K562 (cell line): ENCODE measurements at regions not wholly inside any gene's neighbourhood (a gene's known extent, or its start where the extent isn't known, plus 50 kb on each side); places are given as distances from the start of the nearest gene placed in this dataset.

Source experiments
- ATAC-seq: fragments of 200-7000 bp; cut with Tn5 transposase; 3 replicates; pipeline ENCODE4 v1.9.1; 2020; ENCODE audit warnings: moderate library complexity
- BruUV-seq: library from RNA; stranded (reverse); fragments of 400-500 nt; replicated peaks from 2 replicates; lab custom pipeline; 2021; lab: Mats Ljungman, UMichigan
- CTCF ChIA-PET: fragments of 300-600 bp; formaldehyde crosslinking; extraction: SDS; loops from one replicate; lab custom pipeline; 2021; ENCODE audit warnings: low intra/inter-chr PET ratio; lab: Yijun Ruan, JAX
- POLR2A ChIA-PET: fragments of 300-600, 350-650 bp; sonication (Branson Sonifier 250); formaldehyde crosslinking; extraction: SDS; loops from one replicate; lab custom pipeline; 2021; ENCODE audit warnings: antibody characterized with exemption, inconsistent platforms; lab: Yijun Ruan, JAX
- DNase-seq, 4 experiments: peaks; one replicate each; pipeline versions ENCODE4 v3.0.0 to v3.0.0-alpha.2; 2011 to 2018; ENCODE audit warnings: low spot score in 3 of 4, mixed read lengths in 3 of 4; ENCODE audit errors: extremely low read depth in 1 of 4
- FAIRE-seq: peaks from 2 replicates; lab custom pipeline; 2011; peaks lifted over from hg19 to GRCh38; lab: Jason Lieb, UNC
- H2AFZ ChIP-seq: 2 replicates; pipeline ENCODE4 v1.6.0; 2011; ENCODE audit warnings: low read depth, low read length, control low read depth, inconsistent platforms
- H3K27ac ChIP-seq: fragments of 200-600 bp; 3 replicates; pipeline ENCODE4 v1.8.0; 2011; ENCODE audit warnings: low read depth, mild to moderate bottlenecking, control low read depth, inconsistent platforms, low read length, moderate library complexity, mixed read lengths; ENCODE audit errors: extremely low read depth
- H3K27me3 ChIP-seq, 2 experiments: fragments of 300-600 bp in 1 of 2; 2 replicates in 1 of 2; 3 replicates in 1 of 2; pipeline versions ENCODE4 v1.6.0 to v1.8.0; 2011; ENCODE audit warnings: inconsistent platforms in 2 of 2, low read length in 2 of 2, mild to moderate bottlenecking in 1 of 2, mixed read lengths in 1 of 2, moderate library complexity in 1 of 2; ENCODE audit not compliant: control insufficient read depth in 2 of 2, insufficient read depth in 2 of 2
- H3K36me3 ChIP-seq: fragments of 300-600 bp; 3 replicates; pipeline ENCODE4 v1.8.0; 2011; ENCODE audit warnings: mild to moderate bottlenecking, low read length, inconsistent platforms; ENCODE audit not compliant: control insufficient read depth, insufficient read depth
- H3K4me1 ChIP-seq, 2 experiments: fragments of 200-600 bp in 1 of 2; replicated peaks in 1 of 2; 2 replicates in 1 of 2; 3 replicates in 1 of 2; pipeline versions ENCODE4 v1.5.1 to v1.8.0; 2011; ENCODE audit warnings: inconsistent platforms in 2 of 2, low read length in 2 of 2, mild to moderate bottlenecking in 1 of 2, mixed read lengths in 1 of 2, moderate library complexity in 1 of 2; ENCODE audit not compliant: control insufficient read depth in 2 of 2, insufficient read depth in 2 of 2
- H3K4me2 ChIP-seq: 2 replicates; pipeline ENCODE4 v1.6.1; 2011; ENCODE audit warnings: low read length, control low read depth, inconsistent platforms, mixed read lengths; ENCODE audit not compliant: insufficient read depth
- H3K4me3 ChIP-seq: fragments of 200-600 bp; sonication (generic), shearing (Covaris generic); 2 replicates; pipeline ENCODE4 v1.5.1; 2016; ENCODE audit warnings: control low read depth, inconsistent platforms
- H3K79me2 ChIP-seq: fragments of 200-600 bp; 3 replicates; pipeline ENCODE4 v1.8.0; 2011; ENCODE audit warnings: low read length, inconsistent platforms; ENCODE audit not compliant: control insufficient read depth, insufficient read depth
- H3K9ac ChIP-seq, 2 experiments: 2 replicates each; pipeline versions ENCODE4 v1.6.0 to v1.6.1; 2011; ENCODE audit warnings: low read depth in 2 of 2, low read length in 2 of 2, control low read depth in 1 of 2, inconsistent platforms in 1 of 2, mild to moderate bottlenecking in 1 of 2, mixed read lengths in 1 of 2; ENCODE audit not compliant: insufficient read depth in 1 of 2
- H3K9me1 ChIP-seq: one replicate; pipeline ENCODE4 v1.6.0; 2011; ENCODE audit warnings: inconsistent platforms, mild to moderate bottlenecking, low read length, moderate library complexity; ENCODE audit not compliant: control insufficient read depth, insufficient read depth
- H3K9me3 ChIP-seq: replicated peaks from 2 replicates; pipeline ENCODE4 v1.5.1; 2011; ENCODE audit warnings: low read depth, low read length, inconsistent platforms; ENCODE audit not compliant: control insufficient read depth, insufficient read depth
- H4K20me1 ChIP-seq: replicated peaks from 2 replicates; pipeline ENCODE4 v1.6.1; 2011; ENCODE audit warnings: low read length, inconsistent platforms, mixed read lengths; ENCODE audit not compliant: control insufficient read depth, insufficient read depth
- CCNT2 ChIP-seq: IDR thresholded peaks from 2 replicates; pipeline ENCODE4 v1.6.1; 2011; ENCODE audit warnings: borderline replicate concordance, low read depth, mild to moderate bottlenecking, moderate library complexity, mixed read lengths, low read length; ENCODE audit not compliant: insufficient read length; ENCODE audit errors: extremely low read depth
- CXXC5 ChIP-seq: fragments of 250-450 bp; sonication (Bioruptor Pico); IDR thresholded peaks from 2 replicates; pipeline ENCODE4 v1.8.0; 2022; ENCODE audit warnings: inconsistent platforms, mild to moderate bottlenecking, moderate library complexity
- DACH1 ChIP-seq: fragments of 450-650 bp; IDR thresholded peaks from 2 replicates; pipeline ENCODE4 v1.6.1; 2018; ENCODE audit not compliant: partially characterized antibody
- HDAC6 ChIP-seq: IDR thresholded peaks from 2 replicates; pipeline ENCODE4 v1.6.1; 2012; ENCODE audit warnings: low read depth, mild to moderate bottlenecking, control low read depth, inconsistent platforms, low read length, moderate library complexity
- HDAC8 ChIP-seq: fragments of 450-650 bp; IDR thresholded peaks from 2 replicates; pipeline ENCODE4 v1.6.1; 2016; ENCODE audit warnings: mild to moderate bottlenecking, missing genetic modification characterization, moderate library complexity, missing compliant biosample characterization
- MCM5 ChIP-seq: fragments of 450-650 bp; IDR thresholded peaks from 2 replicates; pipeline ENCODE4 v1.6.1; 2016; ENCODE audit warnings: low read depth
- NCOA1 ChIP-seq: fragments of 450-650 bp; IDR thresholded peaks from 2 replicates; pipeline ENCODE4 v1.6.1; 2016; ENCODE audit warnings: low read depth
- NR4A1 ChIP-seq, 2 experiments: fragments of 250-450 bp in 1 of 2; fragments of 450-650 bp in 1 of 2; sonication (Bioruptor Pico) in 1 of 2; IDR thresholded peaks; 2 replicates each; pipeline versions ENCODE4 v1.4.0 to v1.6.1; 2016 to 2020; ENCODE audit warnings: mild to moderate bottlenecking in 2 of 2, missing compliant biosample characterization in 1 of 2, missing genetic modification characterization in 1 of 2, moderate library complexity in 1 of 2
- NUFIP1 ChIP-seq: fragments of 450-650 bp; IDR thresholded peaks from 2 replicates; pipeline ENCODE4 v1.6.1; 2018; ENCODE audit not compliant: partially characterized antibody
- RAD21 ChIP-seq, 2 experiments: fragments of 250-450 bp in 1 of 2; fragments of 450-650 bp in 1 of 2; sonication (Bioruptor Pico) in 1 of 2; formaldehyde crosslinking in 1 of 2; IDR thresholded peaks in 1 of 2; conservative IDR thresholded peaks in 1 of 2; 2 replicates each; pipeline versions ENCODE4 v1.4.0 to v1.8.0; 2020 to 2022; ENCODE audit warnings: mild to moderate bottlenecking in 2 of 2, moderate library complexity in 1 of 2
- SRF ChIP-seq, 2 experiments: fragments of 250-450, 450-650 bp in 1 of 2; sonication (Bioruptor Pico) in 1 of 2; sonication (generic) in 1 of 2; formaldehyde crosslinking; IDR thresholded peaks; 2 replicates each; pipeline versions ENCODE4 v1.5.0 to v1.5.1; 2020 to 2022; ENCODE audit warnings: mild to moderate bottlenecking in 1 of 2, missing genetic modification reagents in 1 of 2
- SRSF1 ChIP-seq: fragments of 200-400 bp; formaldehyde crosslinking; IDR thresholded peaks from 2 replicates; pipeline ENCODE4 v1.6.1; 2017; ENCODE audit warnings: mild to moderate bottlenecking, low read depth, low read length, moderate library complexity
- SUPT5H ChIP-seq: fragments of 450-650 bp; IDR thresholded peaks from 2 replicates; pipeline ENCODE4 v1.6.1; 2016
- ZNF263 ChIP-seq: sonication (generic); formaldehyde crosslinking; IDR thresholded peaks from 2 replicates; pipeline ENCODE4 v1.8.0; 2022; ENCODE audit warnings: mild to moderate bottlenecking, missing genetic modification reagents, borderline replicate concordance
- ZNF274 ChIP-seq: IDR thresholded peaks from 2 replicates; pipeline ENCODE4 v1.6.1; 2011; ENCODE audit warnings: low read depth, mild to moderate bottlenecking, low read length, moderate library complexity, borderline replicate concordance
- ZNF695 ChIP-seq: fragments of 450-650 bp; formaldehyde crosslinking; IDR thresholded peaks from 2 replicates; pipeline ENCODE4 v1.4.0; 2020; ENCODE audit warnings: mild to moderate bottlenecking, moderate library complexity
- ZNF707 ChIP-seq: fragments of 250-450 bp; sonication (Bioruptor Pico); conservative IDR thresholded peaks from 2 replicates; pipeline ENCODE4 v1.8.0; 2022; ENCODE audit warnings: inconsistent platforms, mild to moderate bottlenecking, moderate library complexity
- ZZZ3 ChIP-seq: fragments of 450-650 bp; IDR thresholded peaks from 2 replicates; pipeline ENCODE4 v1.6.1; 2016; ENCODE audit warnings: antibody characterized with exemption, mild to moderate bottlenecking, moderate library complexity
- WGBS: fragments of 100-300 bp; shearing (Covaris generic); methylation state at CpG from one replicate; pipeline ENCODE4 v1.1.6; 2016; ENCODE audit warnings: low coverage, mixed read lengths; ENCODE audit not compliant: insufficient coverage; ENCODE audit errors: missing lambda C conversion rate; 5-methylcytosine and 5-hydroxymethylcytosine counted together
- in situ Hi-C: fragments of 300-500 bp; cut with MboI; formaldehyde crosslinking; loops from 4 replicates; pipeline ENCODE4 v1.15.0; 2018; ENCODE audit warnings: inconsistent platforms, mixed read lengths
- intact Hi-C: fragments of 100-400 bp; cut with micrococcal nuclease; formaldehyde crosslinking; loops from 2 replicates; pipeline ENCODE4 v1.14.2; 2022

DNA sequence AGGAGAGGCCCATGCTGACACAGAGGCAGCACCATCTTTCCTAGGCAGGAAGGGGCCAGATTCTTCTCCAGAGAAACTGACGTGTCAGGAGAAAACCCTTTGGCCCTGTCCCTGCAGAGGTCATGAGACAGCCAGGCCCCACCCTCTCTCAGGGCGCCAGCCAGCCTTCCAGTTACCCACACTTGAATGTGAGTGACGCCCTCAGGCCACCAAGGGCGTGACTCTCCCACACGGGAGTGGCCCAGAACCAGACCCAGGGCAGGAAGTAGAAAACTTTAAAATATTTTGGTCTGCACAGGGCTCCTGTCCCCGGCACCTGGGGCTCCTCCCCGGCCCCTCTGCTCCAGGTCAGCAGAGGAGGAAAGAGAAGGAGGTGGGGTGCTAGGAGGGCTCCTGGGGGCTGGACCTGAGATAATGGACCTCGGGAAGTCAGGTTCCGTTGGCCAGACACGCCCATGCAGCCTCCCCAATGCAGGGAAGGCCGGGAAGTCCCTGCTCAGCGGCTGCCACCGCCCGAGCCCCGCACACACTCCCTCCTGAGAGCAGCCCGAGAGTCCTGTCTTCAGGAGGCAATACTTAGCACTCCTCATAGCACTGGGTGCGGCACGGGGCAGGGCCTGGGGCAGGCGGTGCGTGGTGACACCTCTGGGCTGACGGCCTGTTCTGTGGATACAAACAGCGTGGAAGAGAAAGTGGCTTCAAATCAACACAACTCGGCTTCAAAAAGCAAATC lies 67.0 kb upstream of the CFAP46 start (continued):
- TF ChIP-seq CXXC5 (CRISPR knock-in tag) (no peak), SRF (CRISPR knock-in tag; IDR thresholded peaks at IDR 0.05) (no peak), NR4A1 (CRISPR knock-in tag; IDR thresholded peaks at IDR 0.05) (no peak), NR4A1 (tag; IDR thresholded peaks at IDR 0.05) (no peak), ZNF695 (CRISPR knock-in tag) (no peak), SUPT5H (no peak), ZNF274 (no peak)

DNA sequence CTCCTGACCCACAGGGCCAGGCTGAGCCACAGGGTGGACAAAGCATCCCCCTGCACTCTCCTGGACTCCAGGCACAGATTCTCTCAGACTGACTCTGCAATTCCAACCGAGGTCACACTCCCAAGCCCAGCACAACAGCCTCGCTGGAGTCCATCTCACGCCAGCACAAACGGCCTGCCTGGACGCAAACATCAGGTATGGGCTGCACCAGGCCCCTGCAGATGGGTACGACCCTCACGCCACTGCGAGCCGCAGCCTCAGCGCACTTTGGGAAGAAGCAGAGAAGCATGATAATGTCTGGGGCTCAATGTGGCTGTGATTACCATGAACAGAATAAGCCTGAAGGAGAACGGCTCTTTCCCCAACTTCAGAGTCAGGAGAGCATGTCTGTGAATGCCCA lies 66.4 kb upstream of the CFAP46 start:
- intact Hi-C loops, result no loop called here

More for the DNA sequence above, 66.4 kb upstream of the CFAP46 start:
- TF ChIP-seq HDAC6, result no peak
- TF ChIP-seq DACH1, result no peak
- TF ChIP-seq ZZZ3, result no peak
- no peak for TF ChIP-seq SRSF1
- no peak for TF ChIP-seq MCM5
- no peak for TF ChIP-seq ZNF263 (CRISPR knock-in tag)
- TF ChIP-seq HDAC8, result no peak
- TF ChIP-seq ZNF707 (CRISPR knock-in tag), result no peak
- TF ChIP-seq CCNT2, result no peak
- no peak for TF ChIP-seq RAD21 (CRISPR knock-in tag; conservative IDR thresholded peaks at IDR 0.05 in 1 of 2, IDR thresholded peaks at IDR 0.05 in 1 of 2)
- no peak for TF ChIP-seq SUPT5H
- TF ChIP-seq NCOA1, result no peak
- TF ChIP-seq NUFIP1, result no peak
- H3K9me1 ChIP-seq, result no peaks in the 10 kb centered on the region
- no peaks in the 10 kb centered on the region for H3K79me2 ChIP-seq
- H3K9me3 ChIP-seq, result no peaks in the 10 kb centered on the region
- H3K36me3 ChIP-seq, result no peaks in the 10 kb centered on the region
- no peaks in the 10 kb centered on the region for H4K20me1 ChIP-seq
- POLR2A ChIA-PET, result no interaction called here
- FAIRE-seq (no peak), ATAC-seq (no peak), DNase-seq (no peak)
- H3K4me2 ChIP-seq, result no peak overlapping the region
- CTCF ChIA-PET, result no interaction called here
- H3K27me3 ChIP-seq, result peaks cover 0 to 41% of the 10 kb centered on the region in 2 experiments; a peak in 2 of 5 replicates
- BruUV-seq, result no TSS peak
- in situ Hi-C loops, result no loop called here
- WGBS, result 6% methylated on average over 11 of the region's 11 CpGs
- no peak overlapping the region for H3K27ac ChIP-seq
- H3K9ac ChIP-seq, result no peak overlapping the region
- H2AFZ ChIP-seq, result no peak overlapping the region
- peaks cover 0 to 32% of the 10 kb centered on the region in 2 experiments; a peak in 3 of 5 replicates for H3K4me1 ChIP-seq
- H3K4me3 ChIP-seq, result no peak overlapping the region
